Fibroblast of skin of right quadriceps (primary cell): ENCODE measurements at regions not wholly inside any gene's neighbourhood (a gene's known extent, or its start where the extent isn't known, plus 50 kb on each side); places are given as distances from the start of the nearest gene placed in this dataset.

Experiments used
- DNase-seq: peaks from one replicate; pipeline ENCODE4 v3.0.0-alpha.2; 2013

GRCh38 chr19:29400917-29401711 is 124.7 kb upstream of the VSTM2B start:
- no peak for DNase-seq

GRCh38 chr19:29401712-29402421 is 123.9 kb upstream of the VSTM2B start:
- no peak for DNase-seq

GRCh38 chr19:29402563-29402962 is 123.2 kb upstream of the VSTM2B start:
- DNase-seq = no peak

GRCh38 chr19:29404015-29404414 is 121.8 kb upstream of the VSTM2B start:
- no peak for DNase-seq

GRCh38 chr19:29404951-29405727 is 120.7 kb upstream of the VSTM2B start:
- no peak for DNase-seq

- DNase-seq = no peak
Measured at GRCh38 chr19:29405728-29405995, 120.1 kb upstream of the VSTM2B start.

GRCh38 chr19:29409076-29409862 is 116.5 kb upstream of the VSTM2B start:
- no peak for DNase-seq

GRCh38 chr19:29410601-29411000 is 115.2 kb upstream of the VSTM2B start:
- DNase-seq = no peak

GRCh38 chr19:29411113-29411581 is 114.6 kb upstream of the VSTM2B start:
- DNase-seq = no peak

- DNase-seq = no peak
Measured at GRCh38 chr19:29413435-29413834, 112.4 kb upstream of the VSTM2B start.

GRCh38 chr19:29415507-29415906 is 110.3 kb upstream of the VSTM2B start:
- no peak for DNase-seq

- DNase-seq = no peak
Measured at GRCh38 chr19:29417048-29417447, 108.7 kb upstream of the VSTM2B start.

GRCh38 chr19:29418201-29418600 is 107.6 kb upstream of the VSTM2B start:
- no peak for DNase-seq

- no peak for DNase-seq
Measured at GRCh38 chr19:29420065-29420464, 105.7 kb upstream of the VSTM2B start.

- DNase-seq = no peak
Measured at GRCh38 chr19:29420482-29421195, 105.2 kb upstream of the VSTM2B start.

GRCh38 chr19:29421196-29421545 is 104.6 kb upstream of the VSTM2B start:
- DNase-seq = no peak

GRCh38 chr19:29422047-29422446 is 103.7 kb upstream of the VSTM2B start:
- no peak for DNase-seq

GRCh38 chr19:29422486-29423085 is 103.2 kb upstream of the VSTM2B start:
- DNase-seq = no peak

- no peak for DNase-seq
Measured at GRCh38 chr19:29428071-29428470, 97.7 kb upstream of the VSTM2B start.

- no peak for DNase-seq
Measured at GRCh38 chr19:29429021-29429420, 96.8 kb upstream of the VSTM2B start.

- DNase-seq = no peak
Measured at GRCh38 chr19:29429581-29429980, 96.2 kb upstream of the VSTM2B start.

GRCh38 chr19:29431332-29431731 is 94.5 kb upstream of the VSTM2B start:
- DNase-seq = no peak
